ENCODE measurements at regions not wholly inside any gene's neighbourhood (a gene's known extent, or its start where the extent isn't known, plus 50 kb on each side); places are given as distances from the start of the nearest gene placed in this dataset.

GRCh38 chr5:67576112-67576511 lies 379.5 kb upstream of the CD180 start:
- H3K4me3 ChIP-seq (ENCODE audit: control insufficient read depth, low read depth, low read length), result no peak overlapping the region
- no peak for DNase-seq (ENCODE audit: low read depth)
- TF ChIP-seq, protein P1, sequence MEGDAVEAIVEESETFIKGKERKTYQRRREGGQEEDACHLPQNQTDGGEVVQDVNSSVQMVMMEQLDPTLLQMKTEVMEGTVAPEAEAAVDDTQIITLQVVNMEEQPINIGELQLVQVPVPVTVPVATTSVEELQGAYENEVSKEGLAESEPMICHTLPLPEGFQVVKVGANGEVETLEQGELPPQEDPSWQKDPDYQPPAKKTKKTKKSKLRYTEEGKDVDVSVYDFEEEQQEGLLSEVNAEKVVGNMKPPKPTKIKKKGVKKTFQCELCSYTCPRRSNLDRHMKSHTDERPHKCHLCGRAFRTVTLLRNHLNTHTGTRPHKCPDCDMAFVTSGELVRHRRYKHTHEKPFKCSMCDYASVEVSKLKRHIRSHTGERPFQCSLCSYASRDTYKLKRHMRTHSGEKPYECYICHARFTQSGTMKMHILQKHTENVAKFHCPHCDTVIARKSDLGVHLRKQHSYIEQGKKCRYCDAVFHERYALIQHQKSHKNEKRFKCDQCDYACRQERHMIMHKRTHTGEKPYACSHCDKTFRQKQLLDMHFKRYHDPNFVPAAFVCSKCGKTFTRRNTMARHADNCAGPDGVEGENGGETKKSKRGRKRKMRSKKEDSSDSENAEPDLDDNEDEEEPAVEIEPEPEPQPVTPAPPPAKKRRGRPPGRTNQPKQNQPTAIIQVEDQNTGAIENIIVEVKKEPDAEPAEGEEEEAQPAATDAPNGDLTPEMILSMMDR (IDR thresholded peaks at IDR 0.05; ENCODE audit: control insufficient read depth, insufficient read depth, low read depth, low read length, missing control alignments), result no peak

- H3K4me3 ChIP-seq (ENCODE audit: control insufficient read depth, low read depth, low read length), result no peak overlapping the region
- TF ChIP-seq, protein P1 (IDR thresholded peaks at IDR 0.05; ENCODE audit: control insufficient read depth, insufficient read depth, low read depth, low read length, missing control alignments), result no peak
- DNase-seq (ENCODE audit: low read depth), result no peak
Measured at GRCh38 chr5:67575087-67575486, 378.5 kb upstream of the CD180 start.

- TF ChIP-seq, protein P1 (IDR thresholded peaks at IDR 0.05; ENCODE audit: control insufficient read depth, insufficient read depth, low read depth, low read length, missing control alignments), result no peak
- H3K4me3 ChIP-seq (ENCODE audit: control insufficient read depth, low read depth, low read length), result no peak overlapping the region
- no peak for DNase-seq (ENCODE audit: low read depth)
Measured at GRCh38 chr5:67561151-67561932, 364.7 kb upstream of the CD180 start.

DNA sequence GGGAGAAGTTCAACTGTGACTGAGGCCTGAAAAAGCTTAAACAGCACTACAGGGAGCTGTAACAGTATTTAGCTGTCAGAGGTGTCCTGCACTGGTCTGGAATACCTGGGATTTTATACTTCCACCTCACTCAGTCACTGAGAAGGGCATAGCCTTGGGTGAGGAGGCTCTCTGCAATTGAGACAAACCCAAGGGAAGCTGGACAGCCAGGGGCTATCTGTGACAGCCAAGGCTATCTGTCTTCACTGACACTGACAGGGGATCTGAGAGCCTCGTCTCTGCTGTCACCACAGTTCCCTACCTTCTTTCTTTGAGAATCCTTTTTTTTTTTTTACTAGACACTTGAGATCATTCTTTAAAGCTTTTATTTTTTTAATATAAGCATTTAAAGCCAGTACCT lies 356.2 kb upstream of the CD180 start:
- no peak for DNase-seq (ENCODE audit: low read depth)
- H3K4me3 ChIP-seq (ENCODE audit: control insufficient read depth, low read depth, low read length), result no peak overlapping the region
- TF ChIP-seq, protein P1 (IDR thresholded peaks at IDR 0.05; ENCODE audit: control insufficient read depth, insufficient read depth, low read depth, low read length, missing control alignments), result no peak

DNA sequence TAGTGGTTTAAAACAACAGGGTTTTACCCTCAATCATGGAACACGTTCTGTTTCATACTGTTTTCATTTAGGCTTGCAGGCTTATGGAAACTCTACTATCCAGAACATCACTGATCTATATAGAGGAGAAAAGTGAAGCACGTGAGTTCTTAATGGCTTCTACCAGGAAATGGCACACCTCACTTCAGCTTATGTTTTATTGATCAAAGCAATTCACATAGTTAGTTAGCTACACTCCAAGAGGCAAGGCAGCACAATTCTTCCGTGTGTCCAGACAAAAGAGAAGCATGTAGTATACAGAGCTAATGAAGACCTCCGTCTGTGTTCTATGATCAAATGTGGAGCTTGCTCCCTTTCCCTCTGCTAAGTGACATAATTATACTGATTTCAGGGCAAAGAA lies 353.3 kb upstream of the CD180 start:
- TF ChIP-seq, protein P1 (IDR thresholded peaks at IDR 0.05; ENCODE audit: control insufficient read depth, insufficient read depth, low read depth, low read length, missing control alignments), result no peak

DNA sequence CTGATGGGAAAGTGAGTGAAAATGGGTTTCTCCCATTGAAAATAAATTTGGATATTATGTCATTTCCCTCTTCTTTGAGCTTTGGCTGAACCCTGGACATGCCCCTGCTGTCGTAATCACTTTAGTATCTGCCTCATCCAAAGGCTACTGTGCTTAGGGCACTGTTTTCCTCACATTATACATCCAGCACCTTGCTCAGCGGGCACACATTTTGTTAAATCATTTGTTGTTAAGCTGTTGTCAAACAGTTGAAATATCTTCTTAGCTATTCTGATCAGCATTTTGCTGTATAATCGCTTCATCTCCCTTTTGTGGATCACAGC lies 352.7 kb upstream of the CD180 start:
- TF ChIP-seq, protein P1 (IDR thresholded peaks at IDR 0.05; ENCODE audit: control insufficient read depth, insufficient read depth, low read depth, low read length, missing control alignments), result no peak
- no peak overlapping the region for H3K4me3 ChIP-seq (ENCODE audit: control insufficient read depth, low read depth, low read length)
- DNase-seq (ENCODE audit: low read depth), result no peak

More for the DNA sequence above, 353.3 kb upstream of the CD180 start:
- H3K4me3 ChIP-seq (ENCODE audit: control insufficient read depth, low read depth, low read length), result no peak overlapping the region
- DNase-seq (ENCODE audit: low read depth), result no peak

Data from AG09309 (cell line).